ENCODE measurements at regions not wholly inside any gene's neighbourhood (a gene's known extent, or its start where the extent isn't known, plus 50 kb on each side); places are given as distances from the start of the nearest gene placed in this dataset.

DNA sequence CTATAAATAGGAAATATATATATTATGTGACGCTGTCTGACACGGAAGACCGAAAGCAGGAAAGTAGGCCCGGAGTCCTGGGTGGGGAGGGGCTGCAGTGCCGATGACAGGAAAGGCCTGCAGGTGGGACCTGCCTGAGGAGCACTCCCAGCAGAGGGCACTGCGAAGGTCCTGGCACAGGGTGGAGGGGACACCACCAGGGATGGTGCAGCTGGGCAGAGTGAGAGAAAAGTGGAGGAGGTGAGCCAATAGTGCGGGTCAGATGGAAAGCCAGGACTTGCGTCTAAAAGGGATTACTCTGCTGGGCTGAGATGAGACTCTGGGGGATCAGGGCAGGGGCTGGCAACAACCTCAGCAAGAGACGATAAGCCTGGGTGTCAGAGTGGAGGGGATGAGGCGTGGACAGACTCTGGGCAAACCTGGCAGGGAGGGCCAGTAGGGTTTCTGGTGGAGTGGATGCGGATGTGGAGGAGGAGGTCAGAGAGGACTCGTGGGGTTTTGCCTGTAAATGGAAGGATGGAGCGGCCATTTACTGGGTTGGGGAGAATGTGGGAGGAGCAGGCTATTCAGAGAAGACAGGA is 118.2 kb upstream of the ZNF746 start:
- no peak for TF ChIP-seq EZH2 (IDR thresholded peaks at IDR 0.05; ENCODE audit: borderline replicate concordance, low read length)
- TF ChIP-seq CTCF (conservative IDR thresholded peaks at IDR 0.05 in 1 of 2, IDR thresholded peaks at IDR 0.05 in 1 of 2; ENCODE audit: extremely low read depth in 1 of 2, insufficient read depth in 1 of 2, low read depth in 1 of 2, low read length in 2 of 2), result peak in 1 of 2 donors; percentile 4

Data from mammary epithelial cell (primary cell).